Nephron (organoid): ENCODE measurements at regions not wholly inside any gene's neighbourhood (a gene's known extent, or its start where the extent isn't known, plus 50 kb on each side); places are given as distances from the start of the nearest gene placed in this dataset.

ENCODE experiments used
- H3K27ac Mint-ChIP-seq, 3 experiments: 2 replicates each; pipeline ENCODE4 v1.8.0; 2020; ENCODE audit warnings: mixed read lengths in 3 of 3, mild to moderate bottlenecking in 2 of 3, moderate library complexity in 1 of 3
- H3K27me3 Mint-ChIP-seq: 2 replicates; pipeline ENCODE4 v1.8.0; 2021; ENCODE audit warnings: low read depth, mild to moderate bottlenecking, moderate library complexity, mixed read lengths
- H3K36me3 Mint-ChIP-seq: 2 replicates; pipeline ENCODE4 v1.8.0; 2020; ENCODE audit warnings: low read depth, mixed read lengths
- H3K4me1 Mint-ChIP-seq: 2 replicates; pipeline ENCODE4 v1.8.0; 2020; ENCODE audit warnings: mixed read lengths
- H3K4me3 Mint-ChIP-seq, 3 experiments: 2 replicates each; pipeline ENCODE4 v1.8.0; 2020; ENCODE audit warnings: mild to moderate bottlenecking in 3 of 3, mixed read lengths in 3 of 3, moderate library complexity in 2 of 3
- H3K9me3 Mint-ChIP-seq: 2 replicates; pipeline ENCODE4 v1.8.0; 2020; ENCODE audit warnings: mixed read lengths
- CTCF ChIP-seq, 3 experiments: fragments of 200-600 bp; sonication (generic); IDR thresholded peaks; one replicate each; pipeline ENCODE4 v1.5.0; 2021; ENCODE audit warnings: antibody characterized with exemption in 3 of 3; ENCODE audit not compliant: unreplicated experiment in 3 of 3

- Mint-ChIP-seq H3K27ac (no peak overlapping the region), H3K4me1 (no peaks in the 10 kb centered on the region), H3K36me3 (no peaks in the 10 kb centered on the region), H3K27me3 (peaks cover 3% of the 10 kb centered on the region), H3K9me3 (peaks cover 29% of the 10 kb centered on the region), H3K4me3 (no peak overlapping the region)
- TF ChIP-seq CTCF (IDR thresholded peaks at IDR 0.05; ENCODE audit: unreplicated experiment in 3 of 3) = no peak
Observed at GRCh38 chr16:82567175-82567574, 59.6 kb upstream of the CDH13 start.

DNA sequence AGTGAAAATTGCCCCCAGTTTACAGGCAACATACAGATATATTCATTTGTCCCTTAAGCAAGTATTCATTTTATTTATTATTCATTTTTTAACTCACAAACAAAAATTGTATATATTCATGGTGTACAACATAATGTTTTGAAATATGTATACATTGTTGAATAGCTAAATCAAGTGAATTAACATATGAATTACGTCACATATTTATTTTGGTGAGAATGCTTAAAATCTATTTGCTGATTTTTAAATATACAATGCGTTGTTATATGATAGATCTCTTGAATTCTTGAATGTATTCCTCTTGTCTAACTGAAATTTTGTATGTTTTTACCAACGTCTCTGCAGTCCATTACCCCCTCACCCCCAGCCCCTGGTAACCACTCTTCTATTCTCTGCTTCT is 63.4 kb upstream of the CDH13 start:
- H3K36me3 Mint-ChIP-seq = no peaks in the 10 kb centered on the region
- peaks cover 3% of the 10 kb centered on the region for H3K27me3 Mint-ChIP-seq
- no peak overlapping the region for H3K27ac Mint-ChIP-seq
- peaks cover 15% of the 10 kb centered on the region for H3K9me3 Mint-ChIP-seq
- H3K4me3 Mint-ChIP-seq = no peak overlapping the region
- no peaks in the 10 kb centered on the region for H3K4me1 Mint-ChIP-seq
- TF ChIP-seq CTCF (IDR thresholded peaks at IDR 0.05; ENCODE audit: unreplicated experiment in 3 of 3) = no peak

DNA sequence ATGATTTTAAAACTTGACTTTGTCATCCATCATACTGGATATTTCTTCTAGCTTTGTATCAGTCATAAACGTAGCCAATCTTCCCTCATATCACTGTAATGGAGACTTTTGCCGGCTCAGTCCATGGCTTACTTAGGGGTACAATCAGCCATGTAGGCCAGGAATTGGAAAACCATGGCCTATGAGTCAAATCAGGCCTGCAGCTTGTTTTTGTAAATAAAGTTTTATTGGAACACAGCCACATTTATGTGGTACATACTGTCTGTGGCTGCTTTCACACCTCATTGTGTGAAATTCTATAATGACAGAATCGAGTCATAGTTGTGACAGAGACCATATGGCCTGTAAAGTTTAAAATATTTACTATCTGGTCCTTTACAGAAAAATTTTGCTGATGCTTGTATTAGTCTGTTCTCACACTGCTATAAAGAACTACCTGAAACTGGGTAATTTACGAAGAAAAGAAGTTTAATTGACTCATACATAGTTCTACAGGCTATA is 64.5 kb upstream of the CDH13 start:
- Mint-ChIP-seq H3K36me3 (no peaks in the 10 kb centered on the region), H3K4me3 (no peak overlapping the region), H3K27ac (no peak overlapping the region), H3K9me3 (peaks cover 15% of the 10 kb centered on the region), H3K27me3 (peaks cover 3% of the 10 kb centered on the region), H3K4me1 (no peaks in the 10 kb centered on the region)
- TF ChIP-seq CTCF (IDR thresholded peaks at IDR 0.05; ENCODE audit: unreplicated experiment in 3 of 3) = no peak

GRCh38 chr16:82560805-82561325 is 65.9 kb upstream of the CDH13 start:
- Mint-ChIP-seq H3K4me1 (no peaks in the 10 kb centered on the region), H3K27ac (no peak overlapping the region), H3K4me3 (no peak overlapping the region), H3K9me3 (peaks cover 10% of the 10 kb centered on the region), H3K36me3 (no peaks in the 10 kb centered on the region), H3K27me3 (peaks cover 3% of the 10 kb centered on the region)
- no peak for TF ChIP-seq CTCF (IDR thresholded peaks at IDR 0.05; ENCODE audit: unreplicated experiment in 3 of 3)

GRCh38 chr16:82544378-82545160 is 82.2 kb upstream of the CDH13 start:
- H3K4me1 Mint-ChIP-seq = peaks cover 9% of the 10 kb centered on the region
- no peaks in the 10 kb centered on the region for H3K36me3 Mint-ChIP-seq
- no peak overlapping the region for H3K4me3 Mint-ChIP-seq
- peaks cover 28% of the 10 kb centered on the region for H3K27me3 Mint-ChIP-seq
- H3K9me3 Mint-ChIP-seq = no peaks in the 10 kb centered on the region
- TF ChIP-seq CTCF (IDR thresholded peaks at IDR 0.05; ENCODE audit: unreplicated experiment in 3 of 3) = no peak
- H3K27ac Mint-ChIP-seq = no peak overlapping the region

DNA sequence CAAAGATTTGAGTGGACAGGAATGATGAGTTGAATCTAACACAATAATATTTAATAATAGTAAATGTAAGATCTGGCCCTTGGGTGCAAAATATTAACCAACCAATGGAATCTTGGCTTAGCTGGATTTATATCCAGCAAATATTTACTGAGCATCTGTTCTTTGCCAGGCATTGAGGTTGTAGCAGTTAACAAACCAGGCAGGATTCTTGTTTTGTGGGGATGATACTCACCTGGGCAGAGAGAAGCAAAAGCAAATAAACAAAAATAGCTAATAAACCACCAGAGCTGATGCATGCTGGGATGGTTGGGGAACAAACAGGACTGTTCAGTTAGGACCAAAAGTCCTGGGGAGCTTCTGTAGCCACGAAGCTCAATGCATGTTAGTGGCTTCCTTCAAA is 84.1 kb upstream of the CDH13 start:
- TF ChIP-seq CTCF (IDR thresholded peaks at IDR 0.05; ENCODE audit: unreplicated experiment in 3 of 3) = no peak
- Mint-ChIP-seq H3K4me1 (peaks cover 9% of the 10 kb centered on the region), H3K4me3 (no peak overlapping the region), H3K36me3 (no peaks in the 10 kb centered on the region), H3K9me3 (no peaks in the 10 kb centered on the region), H3K27me3 (peaks cover 31% of the 10 kb centered on the region), H3K27ac (no peak overlapping the region)
